Medulla oblongata (tissue), 1 donor: ENCODE measurements at regions not wholly inside any gene's neighbourhood (a gene's known extent, or its start where the extent isn't known, plus 50 kb on each side); places are given as distances from the start of the nearest gene placed in this dataset.
"Not testable (repeated sequence)": the region's sequence is repeated elsewhere in the genome, so short reads cannot be mapped to it uniquely, and the experiment has no call there.

Experiments used
- DNase-seq: peaks from one replicate; pipeline ENCODE4 v3.0.0-alpha.2; 2015; ENCODE audit errors: extremely low spot score

GRCh38 chr2:122062506-122062905, 307.1 kb downstream of the TSN start:
- no peak for DNase-seq

- DNase-seq: no peak
Measured at GRCh38 chr2:122063716-122064115, 308.3 kb downstream of the TSN start.

DNA sequence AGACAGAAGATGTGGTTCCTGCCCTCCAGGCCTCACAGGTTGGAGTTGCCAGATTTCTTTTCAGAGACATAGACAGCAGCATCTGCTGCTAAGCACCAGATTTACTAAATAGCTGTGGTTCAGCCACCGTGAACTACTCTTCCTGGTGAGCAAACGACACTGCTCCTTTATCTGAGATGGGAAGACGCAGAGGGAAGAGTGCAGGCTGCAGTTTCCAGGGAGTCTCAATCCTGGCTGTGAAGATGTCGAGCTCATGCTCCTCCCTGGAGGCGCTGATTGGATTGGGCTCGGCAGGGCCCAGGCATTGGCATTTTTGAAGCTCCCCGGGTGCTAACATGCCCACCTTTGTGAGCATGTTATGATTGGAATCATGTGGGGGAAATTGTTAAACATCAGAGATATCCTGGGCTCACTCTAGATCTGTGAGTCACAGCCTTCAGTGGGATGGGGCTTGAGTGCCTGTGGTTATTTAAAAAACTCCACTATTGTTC, 314.8 kb downstream of the TSN start:
- DNase-seq: no peak

DNA sequence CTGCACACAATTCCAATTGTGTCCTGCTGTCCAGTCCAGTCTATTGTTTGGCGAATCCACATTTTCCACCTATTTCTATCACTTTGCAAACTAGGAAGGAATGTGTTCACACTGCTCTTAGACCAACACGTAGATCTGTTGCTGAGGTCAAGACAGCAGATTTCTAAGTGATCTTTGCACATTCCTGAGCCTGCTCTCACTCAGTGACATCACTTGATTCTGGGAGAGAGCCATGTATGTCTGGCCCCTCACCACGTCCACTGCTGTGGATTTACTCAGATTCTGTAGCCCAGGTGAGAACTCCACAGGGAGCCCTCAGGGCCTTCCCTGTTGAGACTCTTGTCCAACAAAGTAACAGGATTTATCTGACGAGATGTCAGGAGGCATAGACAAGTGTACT, 317.2 kb downstream of the TSN start:
- no peak for DNase-seq

DNA sequence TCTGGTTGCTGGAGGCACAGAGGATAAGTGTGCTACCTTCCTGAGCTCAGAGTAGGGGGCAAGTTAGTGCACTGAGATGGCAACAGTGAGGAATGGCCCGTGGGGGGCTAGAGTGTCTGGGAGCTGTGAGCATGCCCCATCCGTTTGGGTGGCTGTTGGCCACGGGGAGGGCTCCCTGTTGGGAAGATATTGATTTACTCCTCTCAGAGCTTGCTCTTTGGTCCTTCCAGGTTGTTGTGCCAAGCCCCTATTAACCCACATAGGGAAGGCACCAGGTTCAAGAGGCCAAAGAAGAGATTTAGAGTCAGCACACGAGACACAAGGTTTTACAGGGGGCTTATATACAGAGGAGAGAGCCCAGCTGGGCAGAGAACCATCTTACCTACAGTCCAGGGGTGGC, 318.8 kb downstream of the TSN start:
- no peak for DNase-seq

GRCh38 chr2:122075381-122075780, 319.9 kb downstream of the TSN start:
- DNase-seq: no peak

GRCh38 chr2:122077114-122077513, 321.7 kb downstream of the TSN start:
- DNase-seq: no peak

DNA sequence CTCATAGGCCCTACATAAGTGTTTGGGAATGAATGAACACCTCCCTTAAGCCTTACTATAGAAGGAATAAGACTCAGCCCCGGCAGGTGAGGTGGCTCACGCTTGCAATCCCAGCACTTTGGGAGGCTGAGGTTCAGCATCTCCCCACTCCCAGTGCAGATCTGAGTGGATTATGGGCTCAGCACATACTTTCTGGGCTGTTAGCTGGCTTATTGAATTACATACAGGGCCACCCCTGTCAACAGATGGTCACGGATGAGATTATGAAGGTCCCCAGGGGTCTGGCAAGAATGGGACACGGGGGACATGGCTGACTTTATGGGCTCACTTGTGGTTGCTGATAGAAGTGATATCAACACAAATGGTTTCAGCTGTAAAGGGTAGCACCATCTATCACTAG, 322.3 kb downstream of the TSN start:
- DNase-seq: no peak

GRCh38 chr2:122078451-122078850, 323.0 kb downstream of the TSN start:
- DNase-seq: no peak

GRCh38 chr2:122079844-122080243, 324.4 kb downstream of the TSN start:
- no peak for DNase-seq

- no peak for DNase-seq
Measured at GRCh38 chr2:122080316-122080715, 324.9 kb downstream of the TSN start.

- DNase-seq: no peak
Measured at GRCh38 chr2:122080871-122081270, 325.4 kb downstream of the TSN start.

DNA sequence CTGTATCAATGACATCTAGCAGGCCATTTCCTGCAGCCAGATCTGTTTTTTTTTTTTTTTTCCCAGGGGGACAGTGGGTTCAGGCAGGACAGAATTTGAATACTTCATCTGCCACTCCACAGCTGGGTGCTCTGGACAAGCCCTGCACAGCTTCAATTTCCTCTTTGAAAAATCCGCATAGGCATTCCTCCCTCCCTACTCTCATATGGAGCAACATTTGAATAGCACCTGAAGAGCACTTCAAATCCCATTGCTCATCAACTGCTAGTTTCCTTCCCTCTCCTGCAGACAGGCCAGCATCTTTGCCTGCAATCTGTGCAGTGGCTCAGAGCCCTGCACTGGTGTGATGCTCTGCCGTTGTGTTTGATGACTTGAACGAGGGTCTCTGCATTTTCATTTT, 326.3 kb downstream of the TSN start:
- no peak for DNase-seq

DNA sequence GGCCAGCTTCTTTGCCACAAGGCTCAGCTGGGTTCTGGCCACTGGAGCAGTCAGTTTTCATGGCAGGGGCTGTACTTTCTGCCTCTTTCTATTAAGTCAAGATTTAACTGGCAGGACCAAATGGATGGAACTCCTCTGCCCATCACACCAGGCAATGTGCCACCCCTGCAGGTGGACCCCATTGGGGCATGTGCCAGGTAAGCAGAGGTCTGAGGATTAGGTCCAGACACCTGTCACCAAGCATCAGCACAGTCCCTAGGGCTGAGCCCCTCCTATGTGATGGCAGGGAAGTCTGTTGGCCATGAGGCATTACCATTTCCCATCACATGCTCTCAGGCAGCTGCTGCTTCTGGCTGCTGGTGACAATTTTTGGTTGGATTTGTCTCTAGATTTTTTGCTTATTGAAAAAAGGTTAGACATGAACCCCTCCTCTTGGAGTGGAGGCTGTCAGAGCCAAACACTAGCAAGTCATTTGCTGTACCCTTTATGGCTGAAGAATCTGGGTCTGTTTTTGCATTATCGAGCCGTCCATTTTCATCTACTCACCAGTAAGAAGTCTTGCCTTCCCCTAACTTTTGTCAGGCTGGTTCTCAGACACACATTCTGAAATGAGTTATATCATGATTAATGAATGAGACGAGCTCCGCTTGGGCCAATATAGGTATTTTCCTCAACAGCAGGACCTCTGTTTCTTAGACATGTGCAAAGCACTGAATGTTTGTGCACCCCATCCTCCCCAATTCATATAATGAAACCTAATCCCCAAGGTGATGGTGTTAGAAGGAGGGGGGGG, 328.0 kb downstream of the TSN start:
- no peak for DNase-seq

DNA sequence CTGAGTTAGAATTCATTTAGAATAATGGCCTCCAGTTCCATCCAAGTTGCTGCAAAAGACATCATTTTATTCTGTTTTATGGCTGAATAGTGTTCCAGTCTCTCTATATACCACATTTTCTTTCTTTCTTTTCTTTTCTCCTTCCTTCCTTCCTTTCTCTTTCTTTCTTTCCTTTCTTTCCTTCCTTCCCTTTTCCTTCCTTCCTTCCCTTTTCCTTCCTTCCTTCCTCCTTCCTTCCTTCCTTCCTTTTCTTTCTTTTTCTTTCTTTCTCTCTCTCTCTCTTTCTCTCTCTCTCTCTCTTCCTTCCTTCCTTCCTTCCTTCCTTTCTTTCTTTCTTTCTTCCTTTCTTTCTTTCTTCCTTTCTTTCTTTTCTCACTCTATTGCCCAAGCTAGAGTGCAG, 330.2 kb downstream of the TSN start:
- DNase-seq: not testable (repeated sequence)

DNA sequence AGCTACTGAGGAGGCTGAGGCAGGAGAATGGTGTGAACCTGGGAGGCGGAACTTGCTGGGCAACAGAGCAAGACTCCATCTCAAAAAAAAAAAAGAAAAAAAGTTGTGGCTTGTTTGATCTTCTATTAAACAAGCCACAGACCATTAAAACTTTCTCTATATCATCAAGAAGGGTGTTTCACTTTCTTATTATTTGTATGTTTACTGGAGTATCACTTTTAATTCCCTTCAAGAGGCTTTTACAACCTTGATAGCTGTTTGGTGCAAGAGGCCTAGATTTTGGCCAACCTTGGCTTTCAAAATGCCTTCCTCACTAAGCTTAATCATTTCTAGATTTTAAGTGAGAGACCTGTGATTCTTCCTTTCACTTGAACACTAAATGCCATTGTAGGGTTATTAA, 339.1 kb downstream of the TSN start:
- DNase-seq: no peak

- DNase-seq: no peak
Measured at GRCh38 chr2:122096761-122097160, 341.3 kb downstream of the TSN start.

DNA sequence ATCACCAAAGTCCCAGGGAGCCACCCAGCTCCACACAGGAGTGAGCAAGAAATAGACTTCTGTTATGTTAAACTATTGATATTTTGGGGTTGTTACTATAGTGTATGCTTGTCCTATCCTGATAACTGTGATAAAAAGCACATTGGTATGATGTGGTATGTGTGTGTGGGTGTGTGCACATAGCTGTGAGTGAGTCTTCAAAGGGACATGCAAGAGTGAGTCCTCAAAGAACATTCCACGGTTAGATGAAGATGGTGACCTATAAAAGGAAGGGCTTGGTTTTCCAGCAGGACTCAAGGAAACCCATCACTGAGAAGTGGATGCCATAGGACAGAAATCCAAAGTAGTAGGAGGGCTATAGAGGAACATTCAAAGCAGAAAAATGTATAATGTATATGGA, 342.9 kb downstream of the TSN start:
- no peak for DNase-seq

- DNase-seq: no peak
Measured at GRCh38 chr2:122100346-122100745, 344.9 kb downstream of the TSN start.

DNA sequence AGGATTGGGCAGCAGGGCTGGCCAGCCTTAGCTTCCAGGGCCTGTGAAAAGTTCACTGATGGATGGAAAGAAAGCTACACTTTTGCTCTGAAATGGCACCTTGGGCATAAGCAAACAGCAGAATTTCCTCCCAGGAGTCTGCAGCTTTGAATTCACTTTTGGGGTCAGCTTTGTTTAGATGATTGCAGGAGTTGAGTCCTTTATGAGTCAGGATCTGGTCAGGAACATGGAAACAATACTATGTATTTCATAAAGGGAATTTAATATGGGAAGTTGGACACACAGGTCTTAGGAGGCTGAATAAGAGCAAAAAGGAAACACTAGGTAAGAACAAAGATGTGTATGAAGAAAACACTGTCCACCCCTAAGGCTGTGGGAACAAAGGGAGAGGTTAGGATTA, 345.3 kb downstream of the TSN start:
- no peak for DNase-seq

DNA sequence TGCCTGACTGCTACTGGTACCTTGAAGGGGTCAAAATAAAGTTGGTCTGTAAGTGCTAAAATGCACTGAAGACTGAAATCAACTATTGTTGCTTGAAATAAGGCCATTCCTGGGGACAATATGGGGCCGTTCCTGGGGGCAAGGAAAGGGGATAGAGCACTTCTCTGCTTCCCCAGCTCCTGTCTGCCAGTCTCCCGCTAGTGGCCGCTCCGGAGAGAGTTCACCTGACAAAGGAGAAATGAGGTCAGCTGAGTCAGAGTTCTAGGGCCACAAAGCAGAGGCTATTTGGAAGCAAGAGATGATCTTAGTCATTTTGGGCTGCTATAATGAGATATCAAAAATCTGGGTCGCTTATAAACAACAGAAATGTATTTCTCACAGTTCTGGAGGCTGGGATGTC, 345.9 kb downstream of the TSN start:
- no peak for DNase-seq

DNA sequence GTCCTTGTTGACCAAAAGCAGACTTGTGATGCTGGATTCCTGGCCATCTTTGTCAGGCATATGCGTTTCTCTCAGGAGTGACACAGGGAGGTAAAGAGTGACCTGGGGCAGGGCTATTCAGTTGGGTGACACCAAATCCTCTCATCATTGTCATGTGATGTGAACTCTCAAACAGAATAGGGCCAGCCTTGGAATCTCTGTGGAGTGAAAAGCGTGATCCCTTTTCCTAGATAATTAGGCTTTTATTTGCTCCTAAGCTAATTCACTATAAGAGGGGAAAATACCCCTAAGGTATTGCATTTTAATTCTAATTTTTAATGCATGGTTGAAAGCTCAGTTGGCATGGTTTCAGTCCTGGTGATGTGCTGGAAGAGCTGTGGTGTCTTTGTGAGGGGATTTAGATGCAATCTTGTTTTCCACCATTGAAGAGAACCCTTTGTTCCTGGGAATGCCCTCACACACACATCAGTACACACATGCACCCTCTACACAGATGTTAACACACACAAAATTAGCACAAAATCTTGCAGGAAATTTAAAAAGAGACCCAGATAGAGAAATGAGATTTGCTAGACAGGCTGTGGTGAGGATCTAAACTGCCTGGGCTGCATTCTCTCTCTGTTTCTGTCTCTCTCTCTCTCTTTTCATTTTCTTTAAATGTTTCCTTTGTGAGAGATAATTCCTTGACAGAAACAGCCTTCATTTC, 349.9 kb downstream of the TSN start:
- DNase-seq: no peak

DNA sequence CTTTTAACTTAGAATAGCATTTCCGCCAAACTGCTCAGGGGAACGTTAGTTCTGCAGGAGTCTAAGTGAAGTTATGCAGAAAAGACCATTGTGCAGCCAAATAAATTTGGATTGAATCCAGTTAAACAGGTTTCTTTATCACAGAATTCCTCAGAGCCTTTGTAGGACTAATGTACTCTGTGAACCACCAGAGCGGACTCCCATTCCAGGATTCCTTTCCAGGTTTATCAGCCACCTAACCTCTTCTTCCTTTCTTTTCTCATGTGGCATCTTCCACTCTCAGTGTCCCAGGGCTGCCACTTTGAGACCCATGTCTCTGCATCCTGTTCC, 350.4 kb downstream of the TSN start:
- no peak for DNase-seq

GRCh38 chr2:122108186-122108585, 352.7 kb downstream of the TSN start:
- no peak for DNase-seq
